ENCODE measurements at regions not wholly inside any gene's neighbourhood (a gene's known extent, or its start where the extent isn't known, plus 50 kb on each side); places are given as distances from the start of the nearest gene placed in this dataset.

DNA sequence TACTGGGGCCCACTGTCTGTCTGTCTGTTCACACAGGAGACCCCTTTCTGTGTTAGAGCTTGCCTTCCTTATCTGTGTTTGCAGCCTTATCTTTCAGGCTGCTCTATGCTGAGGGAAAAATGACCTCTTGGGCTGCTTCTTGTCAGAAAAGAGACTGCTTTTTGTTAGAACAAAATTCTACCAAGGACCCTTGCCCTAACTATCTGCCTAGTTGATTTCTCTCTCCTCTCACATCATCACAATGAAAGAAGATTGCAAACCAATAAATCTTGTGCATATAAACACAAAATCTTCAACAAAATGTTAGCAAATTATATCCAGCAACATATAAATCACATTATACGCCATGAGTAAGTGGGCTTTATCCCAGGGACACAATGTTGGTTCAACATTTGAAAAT lies 1117.7 kb downstream of the CDH11 start:
- TF ChIP-seq, protein P1, sequence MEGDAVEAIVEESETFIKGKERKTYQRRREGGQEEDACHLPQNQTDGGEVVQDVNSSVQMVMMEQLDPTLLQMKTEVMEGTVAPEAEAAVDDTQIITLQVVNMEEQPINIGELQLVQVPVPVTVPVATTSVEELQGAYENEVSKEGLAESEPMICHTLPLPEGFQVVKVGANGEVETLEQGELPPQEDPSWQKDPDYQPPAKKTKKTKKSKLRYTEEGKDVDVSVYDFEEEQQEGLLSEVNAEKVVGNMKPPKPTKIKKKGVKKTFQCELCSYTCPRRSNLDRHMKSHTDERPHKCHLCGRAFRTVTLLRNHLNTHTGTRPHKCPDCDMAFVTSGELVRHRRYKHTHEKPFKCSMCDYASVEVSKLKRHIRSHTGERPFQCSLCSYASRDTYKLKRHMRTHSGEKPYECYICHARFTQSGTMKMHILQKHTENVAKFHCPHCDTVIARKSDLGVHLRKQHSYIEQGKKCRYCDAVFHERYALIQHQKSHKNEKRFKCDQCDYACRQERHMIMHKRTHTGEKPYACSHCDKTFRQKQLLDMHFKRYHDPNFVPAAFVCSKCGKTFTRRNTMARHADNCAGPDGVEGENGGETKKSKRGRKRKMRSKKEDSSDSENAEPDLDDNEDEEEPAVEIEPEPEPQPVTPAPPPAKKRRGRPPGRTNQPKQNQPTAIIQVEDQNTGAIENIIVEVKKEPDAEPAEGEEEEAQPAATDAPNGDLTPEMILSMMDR (IDR thresholded peaks at IDR 0.05; ENCODE audit: low read depth, low read length): no peak
- no peak for TF ChIP-seq POLR2A (IDR thresholded peaks at IDR 0.05; ENCODE audit: extremely low read depth, insufficient read length)
- TF ChIP-seq MYC (IDR thresholded peaks at IDR 0.05; ENCODE audit: low read depth, low read length): no peak
- TF ChIP-seq, protein P2, sequence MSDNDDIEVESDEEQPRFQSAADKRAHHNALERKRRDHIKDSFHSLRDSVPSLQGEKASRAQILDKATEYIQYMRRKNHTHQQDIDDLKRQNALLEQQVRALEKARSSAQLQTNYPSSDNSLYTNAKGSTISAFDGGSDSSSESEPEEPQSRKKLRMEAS (IDR thresholded peaks at IDR 0.05; ENCODE audit: low read depth, low read length): no peak
